HG03460 (cell line): ENCODE measurements at regions not wholly inside any gene's neighbourhood (a gene's known extent, or its start where the extent isn't known, plus 50 kb on each side); places are given as distances from the start of the nearest gene placed in this dataset.
A peak's percentile ranks its signal among the peaks of the same experiment; 100 is the strongest.

Experiments
- ATAC-seq: cut with Tn5 transposase; IDR thresholded peaks from one replicate; pipeline ENCODE4 v1.9.1; 2021; ENCODE audit not compliant: unreplicated experiment

- no peak for ATAC-seq
Observed at GRCh38 chr17:77266891-77267341, 126.1 kb downstream of the SEC14L1 start.

- ATAC-seq, result no peak
Observed at GRCh38 chr17:77269696-77270681, 129.2 kb downstream of the SEC14L1 start.

GRCh38 chr17:77271411-77271810, 130.6 kb downstream of the SEC14L1 start:
- ATAC-seq, result no peak

- ATAC-seq, result no peak
Observed at GRCh38 chr17:77273397-77274085, 132.8 kb downstream of the SEC14L1 start.

- ATAC-seq, result no peak
Observed at GRCh38 chr17:77274096-77274845, 133.5 kb downstream of the SEC14L1 start.

GRCh38 chr17:77279448-77280303, 138.9 kb downstream of the SEC14L1 start:
- ATAC-seq, result no peak

- ATAC-seq, result peak; percentile 8
Observed at GRCh38 chr17:77280304-77281121, 139.7 kb downstream of the SEC14L1 start.

- peak; percentile 64 for ATAC-seq
Observed at GRCh38 chr17:77281122-77281903, 140.5 kb downstream of the SEC14L1 start.

GRCh38 chr17:77281904-77282367, 141.2 kb downstream of the SEC14L1 start:
- ATAC-seq, result no peak

- no peak for ATAC-seq
Observed at GRCh38 chr17:77282524-77283515, 142.1 kb downstream of the SEC14L1 start.

GRCh38 chr17:77284023-77284617, 143.4 kb downstream of the SEC14L1 start:
- no peak for ATAC-seq

- ATAC-seq, result no peak
Observed at GRCh38 chr17:77285594-77286390, 145.0 kb downstream of the SEC14L1 start.

GRCh38 chr17:77286391-77286640, 145.5 kb downstream of the SEC14L1 start:
- ATAC-seq, result no peak

- ATAC-seq, result no peak
Observed at GRCh38 chr17:77286641-77287431, 146.1 kb downstream of the SEC14L1 start.

GRCh38 chr17:77287432-77288068, 146.8 kb downstream of the SEC14L1 start:
- ATAC-seq, result no peak
